ENCODE measurements at regions not wholly inside any gene's neighbourhood (a gene's known extent, or its start where the extent isn't known, plus 50 kb on each side); places are given as distances from the start of the nearest gene placed in this dataset.

DNA sequence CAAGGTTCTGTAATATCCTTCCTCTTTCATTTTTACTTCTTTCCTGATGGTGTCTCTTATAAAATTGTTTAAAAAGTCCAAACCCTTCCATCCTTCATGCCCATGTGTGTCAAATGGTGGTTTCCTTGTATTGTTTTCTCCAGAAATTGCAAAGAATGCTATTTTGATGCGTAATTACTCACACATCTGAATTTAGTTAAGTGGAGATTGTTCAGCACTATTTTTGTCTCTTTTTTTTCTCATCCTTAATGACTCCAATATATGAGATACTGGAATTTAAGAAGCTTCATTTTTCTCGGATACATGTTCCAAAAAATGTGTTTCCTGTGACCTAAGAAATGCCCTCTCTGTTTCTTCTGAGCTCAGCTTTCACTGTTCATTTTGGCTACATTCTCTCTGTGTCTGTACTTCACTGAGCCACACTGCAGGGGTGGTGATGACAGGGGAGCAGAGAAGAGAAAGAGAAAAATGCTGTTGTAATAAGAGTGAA lies 799.8 kb downstream of the DIPK2A start:
- DNase-seq (ENCODE audit: low spot score), result no peak
- TF ChIP-seq, protein P1, sequence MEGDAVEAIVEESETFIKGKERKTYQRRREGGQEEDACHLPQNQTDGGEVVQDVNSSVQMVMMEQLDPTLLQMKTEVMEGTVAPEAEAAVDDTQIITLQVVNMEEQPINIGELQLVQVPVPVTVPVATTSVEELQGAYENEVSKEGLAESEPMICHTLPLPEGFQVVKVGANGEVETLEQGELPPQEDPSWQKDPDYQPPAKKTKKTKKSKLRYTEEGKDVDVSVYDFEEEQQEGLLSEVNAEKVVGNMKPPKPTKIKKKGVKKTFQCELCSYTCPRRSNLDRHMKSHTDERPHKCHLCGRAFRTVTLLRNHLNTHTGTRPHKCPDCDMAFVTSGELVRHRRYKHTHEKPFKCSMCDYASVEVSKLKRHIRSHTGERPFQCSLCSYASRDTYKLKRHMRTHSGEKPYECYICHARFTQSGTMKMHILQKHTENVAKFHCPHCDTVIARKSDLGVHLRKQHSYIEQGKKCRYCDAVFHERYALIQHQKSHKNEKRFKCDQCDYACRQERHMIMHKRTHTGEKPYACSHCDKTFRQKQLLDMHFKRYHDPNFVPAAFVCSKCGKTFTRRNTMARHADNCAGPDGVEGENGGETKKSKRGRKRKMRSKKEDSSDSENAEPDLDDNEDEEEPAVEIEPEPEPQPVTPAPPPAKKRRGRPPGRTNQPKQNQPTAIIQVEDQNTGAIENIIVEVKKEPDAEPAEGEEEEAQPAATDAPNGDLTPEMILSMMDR (IDR thresholded peaks at IDR 0.05; ENCODE audit: extremely low read depth, missing control alignments), result no peak

DNA sequence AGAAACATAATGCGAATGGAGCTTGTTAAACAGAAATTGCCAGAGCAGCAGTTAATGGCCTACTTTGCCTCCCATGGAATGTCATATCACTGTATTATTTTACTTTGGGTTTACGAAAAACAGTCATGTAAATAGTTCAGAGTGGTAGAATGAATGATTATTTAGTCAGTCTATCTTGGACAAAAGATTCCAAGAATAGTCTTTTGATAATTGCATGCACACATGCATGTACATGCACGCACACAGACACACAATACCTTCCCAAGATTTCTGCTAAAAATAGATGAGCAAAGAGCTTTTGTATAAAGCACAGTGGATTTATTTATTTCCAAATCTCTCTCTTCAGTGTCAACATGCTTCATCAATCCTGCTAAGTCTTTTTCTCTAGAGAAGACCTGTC lies 800.7 kb downstream of the DIPK2A start:
- no peak for DNase-seq (ENCODE audit: low spot score)
- TF ChIP-seq, protein P1 (IDR thresholded peaks at IDR 0.05; ENCODE audit: extremely low read depth, missing control alignments), result no peak

DNA sequence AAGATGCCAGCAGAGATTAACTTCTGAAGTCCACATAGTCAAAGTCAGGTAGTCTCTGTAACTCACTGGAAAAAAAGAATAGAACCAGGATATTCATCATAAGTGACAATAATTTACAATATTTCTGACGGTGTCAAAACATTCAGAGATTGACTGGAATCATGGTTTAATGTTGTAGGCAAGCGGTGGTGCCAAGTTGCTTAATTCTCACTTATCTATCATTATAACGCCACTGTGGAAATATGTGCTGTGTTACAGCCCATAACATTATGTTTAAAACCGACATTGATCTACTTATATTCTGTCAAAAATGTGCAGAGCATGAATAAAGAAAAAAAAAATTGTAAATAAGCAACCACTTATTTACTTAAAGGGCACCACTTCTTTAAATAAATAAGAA lies 801.7 kb downstream of the DIPK2A start:
- TF ChIP-seq, protein P1 (IDR thresholded peaks at IDR 0.05; ENCODE audit: extremely low read depth, missing control alignments), result no peak
- DNase-seq (ENCODE audit: low spot score), result no peak

DNA sequence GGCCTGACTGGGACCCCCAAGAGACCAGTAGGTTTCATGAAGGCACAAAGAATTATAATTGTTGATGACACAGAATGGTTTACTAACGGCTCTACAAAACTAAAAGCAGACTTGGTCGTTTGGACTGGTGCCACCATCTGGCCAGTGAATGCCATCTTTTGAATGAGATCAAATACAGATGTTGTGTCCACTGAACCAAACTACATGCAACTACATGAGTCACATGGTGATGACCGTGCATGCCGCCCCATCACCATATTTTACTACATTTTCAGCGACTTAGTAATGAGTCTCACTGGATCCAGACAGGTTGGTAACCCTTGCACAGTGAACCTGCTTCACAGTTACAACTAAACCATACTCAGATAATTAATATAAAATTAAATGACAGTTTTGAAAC lies 803.3 kb downstream of the DIPK2A start:
- TF ChIP-seq, protein P1 (IDR thresholded peaks at IDR 0.05; ENCODE audit: extremely low read depth, missing control alignments), result no peak
- DNase-seq (ENCODE audit: low spot score), result no peak

DNA sequence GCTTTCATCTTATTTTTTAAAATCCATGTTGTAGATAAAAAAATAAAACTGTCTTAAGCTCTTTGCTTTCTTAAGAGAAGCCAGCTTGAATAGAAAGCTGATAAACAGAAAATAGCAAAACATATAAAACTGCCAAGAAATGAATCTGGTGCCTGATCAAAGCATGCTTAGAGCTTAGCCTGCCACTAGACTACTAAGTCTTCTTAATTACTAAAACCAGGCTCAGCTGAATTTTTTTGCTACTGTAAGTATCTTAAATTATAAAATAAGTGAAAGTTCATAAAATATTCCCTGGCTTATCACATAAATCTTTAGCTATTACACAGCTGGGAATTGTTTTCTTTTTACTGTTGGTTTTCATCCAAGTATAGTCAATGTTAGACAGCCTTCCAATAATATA lies 803.9 kb downstream of the DIPK2A start:
- DNase-seq (ENCODE audit: low spot score), result no peak
- TF ChIP-seq, protein P1 (IDR thresholded peaks at IDR 0.05; ENCODE audit: extremely low read depth, missing control alignments), result no peak

DNA sequence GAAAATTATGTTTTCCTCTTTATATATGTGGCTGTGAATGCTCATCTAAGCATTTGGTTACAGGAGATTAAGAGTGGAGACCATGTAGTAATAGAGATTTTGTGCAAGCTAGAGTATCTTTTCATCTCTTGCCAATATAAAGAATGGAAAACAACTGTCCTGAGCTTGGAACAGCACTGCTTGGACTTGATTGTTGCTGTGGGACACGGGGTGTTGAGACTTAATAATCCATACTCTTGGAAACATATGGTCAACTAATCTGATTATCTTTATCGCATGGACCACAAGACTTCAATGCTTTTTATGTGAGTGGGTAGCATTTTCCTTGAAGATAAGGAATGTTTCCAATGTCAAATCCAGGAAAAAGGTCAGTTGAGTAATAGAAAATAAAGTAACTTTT lies 806.3 kb downstream of the DIPK2A start:
- DNase-seq (ENCODE audit: low spot score), result no peak
- TF ChIP-seq, protein P1 (IDR thresholded peaks at IDR 0.05; ENCODE audit: extremely low read depth, missing control alignments), result no peak

DNA sequence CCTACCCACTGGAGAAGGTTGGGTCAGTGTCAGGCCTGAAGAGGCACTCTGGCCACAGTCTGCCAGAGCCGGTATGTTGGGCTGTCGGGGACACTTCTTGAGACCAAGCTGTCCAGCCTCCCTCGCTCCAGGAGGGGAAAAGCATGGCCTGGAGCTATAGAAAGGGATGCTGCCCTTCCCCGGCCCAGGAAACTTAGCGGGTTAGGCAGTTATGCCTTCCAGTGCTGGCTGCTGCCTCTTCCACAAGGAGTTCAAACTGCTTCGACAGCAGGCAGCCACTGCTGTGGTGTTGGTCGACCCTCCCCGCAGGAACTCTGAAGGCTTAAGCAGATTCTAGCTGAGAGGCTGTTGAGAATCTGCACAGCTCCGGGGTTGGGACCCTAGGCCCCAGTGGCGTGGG lies 819.4 kb downstream of the DIPK2A start:
- no peak for DNase-seq (ENCODE audit: low spot score)
- TF ChIP-seq, protein P1 (IDR thresholded peaks at IDR 0.05; ENCODE audit: extremely low read depth, missing control alignments), result no peak
